HS-27A (cell line): ENCODE measurements at regions not wholly inside any gene's neighbourhood (a gene's known extent, or its start where the extent isn't known, plus 50 kb on each side); places are given as distances from the start of the nearest gene placed in this dataset.
A peak's percentile ranks its signal among the peaks of the same experiment; 100 is the strongest.

ENCODE experiments used
- DNase-seq: peaks from one replicate; pipeline ENCODE4 v3.0.0-alpha.2; 2012; ENCODE audit warnings: low read depth, missing footprints

DNA sequence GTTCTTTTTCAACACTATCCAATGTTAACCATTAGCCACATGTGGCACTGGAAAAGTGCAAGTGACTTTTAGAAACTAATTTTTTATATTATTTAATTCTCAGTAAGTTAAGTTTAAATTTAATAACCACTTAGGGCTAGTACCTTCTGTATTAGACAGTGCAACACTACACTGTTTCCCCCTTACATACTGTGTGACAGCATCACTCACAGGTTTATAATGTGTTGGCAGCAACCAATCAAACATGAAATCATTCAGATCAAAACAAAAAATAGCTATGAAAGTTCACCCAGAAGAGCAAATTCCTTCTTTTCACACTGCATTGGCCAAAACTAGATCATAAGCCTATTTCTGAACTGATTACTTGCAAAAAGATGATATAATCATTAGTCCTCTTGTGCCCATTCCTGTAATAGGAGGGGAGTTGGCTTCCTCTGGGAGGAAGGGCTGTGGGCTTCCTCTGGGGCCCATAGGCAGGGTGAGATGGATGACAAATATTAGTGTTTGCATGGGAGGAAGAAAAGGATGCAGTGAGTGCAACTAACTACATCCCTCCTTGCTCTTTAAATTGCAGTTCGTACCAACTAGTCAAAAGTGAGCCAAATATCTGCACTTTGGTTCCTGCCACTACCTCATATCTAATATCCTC lies 708.1 kb upstream of the RGMB start:
- DNase-seq: no peak

DNA sequence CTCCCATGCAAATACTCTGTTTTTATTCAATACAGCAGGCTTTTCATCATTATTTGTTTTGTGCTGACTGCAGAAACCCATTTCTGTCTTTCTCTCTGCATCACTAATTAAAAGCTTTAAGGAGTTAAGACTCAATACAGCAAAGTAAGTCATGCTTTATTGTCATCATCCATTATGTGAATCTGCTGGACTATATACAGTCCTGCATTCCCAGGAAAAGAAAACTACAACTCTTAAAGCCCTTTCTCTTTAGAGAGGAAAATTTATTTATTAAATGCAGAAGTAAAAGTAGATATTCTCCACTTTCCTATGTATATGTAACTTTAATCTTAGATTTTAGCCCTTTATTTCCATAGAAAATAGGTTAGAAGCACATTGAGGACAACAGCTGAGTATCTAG lies 706.6 kb upstream of the RGMB start:
- DNase-seq: no peak

DNA sequence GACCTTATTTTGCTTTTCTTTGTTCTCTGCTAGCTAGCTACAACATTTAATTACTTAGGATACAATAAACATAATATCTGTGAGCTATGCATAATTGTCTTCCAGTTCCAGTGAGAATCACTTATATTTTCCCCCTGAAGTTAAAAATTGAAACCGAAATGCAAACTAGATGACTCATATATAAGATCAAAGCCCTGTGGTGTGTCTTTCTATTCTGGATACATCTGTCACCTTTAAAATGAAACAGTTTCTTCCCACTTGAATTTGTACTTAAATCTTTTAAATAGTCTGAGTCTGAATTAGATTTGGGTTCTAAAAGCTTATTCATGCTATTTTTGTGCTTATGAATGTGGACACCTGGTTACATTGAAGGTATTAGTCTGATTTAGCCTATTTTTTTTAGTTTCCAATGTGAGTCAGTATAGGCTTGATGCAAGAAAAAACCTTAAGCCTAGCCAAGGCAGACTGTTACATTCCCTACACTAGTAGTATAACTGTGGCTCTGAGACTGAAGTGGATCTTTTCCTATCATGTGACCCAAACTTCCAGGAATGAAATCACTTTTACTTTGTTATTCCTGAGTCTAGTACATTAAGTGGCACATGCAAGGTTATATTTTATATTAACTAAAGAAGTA lies 703.5 kb upstream of the RGMB start:
- no peak for DNase-seq

DNA sequence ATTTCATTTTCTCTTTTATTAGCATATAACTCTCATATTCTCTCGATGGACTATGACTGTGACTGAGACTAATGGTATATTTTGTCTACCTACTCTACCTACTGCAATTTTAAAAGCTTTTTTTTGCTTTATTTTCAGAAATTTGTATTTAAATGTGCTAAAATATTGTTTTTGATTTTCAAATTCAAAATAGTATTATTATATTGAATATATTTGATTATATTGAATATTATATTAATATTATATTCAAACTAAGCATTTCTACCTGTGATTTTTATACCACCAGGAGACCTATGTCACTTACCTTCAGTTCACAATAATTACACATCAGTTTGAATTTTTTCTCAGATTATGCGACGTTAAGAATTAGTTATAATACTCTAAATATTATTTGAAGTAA lies 700.5 kb upstream of the RGMB start:
- no peak for DNase-seq

- no peak for DNase-seq
Observed at GRCh38 chr5:98076501-98076900, 697.0 kb upstream of the RGMB start.

GRCh38 chr5:98085593-98085992 lies 687.9 kb upstream of the RGMB start:
- no peak for DNase-seq

DNA sequence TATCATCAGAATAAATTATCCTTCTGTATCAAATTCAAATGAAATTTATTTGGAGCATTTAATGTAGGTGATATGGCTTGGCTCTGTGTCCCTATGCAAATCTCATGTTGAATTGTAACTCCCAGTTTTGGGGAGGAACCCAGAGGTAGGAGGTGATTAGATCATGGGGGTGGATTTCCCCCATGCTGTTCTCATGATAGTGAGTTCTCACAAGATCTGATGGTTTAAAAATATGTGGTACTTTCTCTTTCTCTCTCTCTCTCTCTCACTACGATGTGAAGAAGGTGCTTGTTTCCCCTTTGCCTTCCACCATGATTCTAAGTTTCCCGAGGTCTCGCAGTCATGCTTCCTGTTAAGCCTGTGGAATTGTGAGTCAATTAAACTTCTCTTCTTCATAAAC lies 678.4 kb upstream of the RGMB start:
- DNase-seq: no peak

DNA sequence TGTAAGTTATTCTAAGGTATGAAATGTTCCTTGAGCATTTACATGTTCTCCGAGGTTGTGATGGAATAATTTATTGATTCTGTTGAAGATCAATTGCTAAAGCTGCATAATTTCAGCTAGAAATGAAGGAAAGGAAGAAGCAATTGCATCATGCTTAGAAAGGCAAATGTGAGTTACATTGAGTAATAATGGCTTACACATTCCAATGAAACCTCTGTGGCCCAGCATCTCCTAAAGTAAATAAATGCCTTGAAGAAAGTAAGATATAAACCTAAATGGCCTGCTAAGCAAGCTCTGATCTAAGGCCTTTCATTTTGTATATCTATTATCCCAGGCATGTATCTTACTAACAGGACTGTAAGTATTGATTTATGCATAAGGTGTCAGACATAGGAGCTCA lies 677.3 kb upstream of the RGMB start:
- no peak for DNase-seq

- DNase-seq: no peak
Observed at GRCh38 chr5:98099448-98100105, 673.9 kb upstream of the RGMB start.

DNA sequence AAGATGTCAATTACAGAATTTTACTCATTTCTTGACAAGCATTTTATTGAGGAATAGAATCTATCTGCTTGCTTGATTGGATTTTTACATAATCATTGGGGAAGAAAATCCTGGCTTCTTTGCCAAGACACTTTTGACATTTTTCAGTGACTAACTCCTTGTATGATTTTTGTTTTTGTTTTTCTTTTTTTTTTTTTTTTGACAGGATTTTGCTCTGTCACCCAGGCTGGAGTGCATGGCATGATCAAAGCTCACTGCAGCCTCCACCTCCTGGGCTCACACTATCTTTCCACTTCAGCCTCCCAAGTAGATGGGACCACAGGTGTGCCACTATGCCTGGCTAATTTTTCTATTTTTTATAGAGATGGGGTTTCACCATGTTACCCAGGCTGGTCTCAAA lies 672.3 kb upstream of the RGMB start:
- DNase-seq: no peak

- no peak for DNase-seq
Observed at GRCh38 chr5:98102936-98103335, 670.5 kb upstream of the RGMB start.

GRCh38 chr5:98103807-98104206 lies 669.7 kb upstream of the RGMB start:
- DNase-seq: no peak

- no peak for DNase-seq
Observed at GRCh38 chr5:98104454-98105188, 668.8 kb upstream of the RGMB start.

DNA sequence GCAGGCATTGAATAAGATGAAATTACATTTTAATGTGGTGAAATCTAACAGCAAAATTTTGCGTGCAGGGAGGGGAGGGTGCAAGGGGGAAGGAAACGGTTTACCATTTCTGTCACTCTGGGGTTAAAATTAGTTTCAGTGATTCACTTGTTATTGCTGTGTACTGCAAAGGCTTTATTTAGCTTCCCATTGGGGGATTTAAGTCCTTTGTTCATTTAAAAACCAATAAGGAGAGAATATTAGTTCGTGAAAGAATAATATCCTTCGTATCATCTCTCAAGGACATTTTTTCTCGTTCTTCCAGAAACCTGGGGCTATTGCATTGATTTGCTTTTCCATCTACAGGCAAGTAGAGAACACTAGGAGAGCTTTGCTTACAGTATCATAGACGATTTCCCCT lies 667.8 kb upstream of the RGMB start:
- no peak for DNase-seq

GRCh38 chr5:98106116-98107031 lies 667.1 kb upstream of the RGMB start:
- DNase-seq: peak; percentile 23

DNA sequence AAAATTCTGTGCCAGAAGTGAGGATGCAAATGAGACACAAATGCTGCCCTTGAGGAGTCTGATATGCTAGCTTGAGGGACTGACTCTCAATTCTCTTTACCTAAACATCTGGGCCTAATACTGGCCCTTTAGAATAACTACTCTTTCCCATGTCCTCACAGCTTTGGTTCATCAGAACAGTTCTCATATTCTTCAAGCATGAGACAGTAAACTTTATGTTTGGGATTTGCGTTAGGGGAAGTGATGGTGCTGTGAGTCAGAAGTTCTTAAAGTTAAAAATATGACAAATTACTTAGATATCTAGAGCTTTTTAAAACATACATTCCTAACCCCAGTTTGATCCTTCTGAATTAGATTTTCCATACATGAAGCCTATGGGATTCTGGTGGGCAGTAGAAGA lies 665.0 kb upstream of the RGMB start:
- DNase-seq: peak; percentile 58

DNA sequence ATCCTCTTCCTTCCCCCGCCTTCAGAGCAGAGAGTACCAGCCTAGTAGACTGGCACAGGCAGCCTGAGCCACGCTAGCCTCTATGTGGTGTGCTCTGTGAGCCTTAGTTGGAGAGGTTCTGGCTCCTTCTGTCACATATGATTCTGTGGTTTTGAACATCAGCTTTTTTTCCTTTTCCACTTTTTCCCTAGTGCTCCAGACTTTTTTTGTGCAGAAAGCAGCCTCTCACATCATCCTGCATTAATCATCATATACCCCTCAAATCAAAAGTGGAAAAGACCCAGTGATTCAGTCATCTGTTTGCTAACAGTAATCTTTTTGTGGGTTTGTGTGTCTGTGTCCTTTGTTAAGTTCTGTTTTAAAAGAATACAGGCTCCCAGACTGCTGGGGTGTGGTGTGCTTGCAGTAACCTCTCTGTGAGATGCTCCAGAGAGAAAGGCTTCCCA lies 663.9 kb upstream of the RGMB start:
- DNase-seq: peak; percentile 57

- peak; percentile 46 for DNase-seq
Observed at GRCh38 chr5:98110282-98110691, 663.2 kb upstream of the RGMB start.

DNA sequence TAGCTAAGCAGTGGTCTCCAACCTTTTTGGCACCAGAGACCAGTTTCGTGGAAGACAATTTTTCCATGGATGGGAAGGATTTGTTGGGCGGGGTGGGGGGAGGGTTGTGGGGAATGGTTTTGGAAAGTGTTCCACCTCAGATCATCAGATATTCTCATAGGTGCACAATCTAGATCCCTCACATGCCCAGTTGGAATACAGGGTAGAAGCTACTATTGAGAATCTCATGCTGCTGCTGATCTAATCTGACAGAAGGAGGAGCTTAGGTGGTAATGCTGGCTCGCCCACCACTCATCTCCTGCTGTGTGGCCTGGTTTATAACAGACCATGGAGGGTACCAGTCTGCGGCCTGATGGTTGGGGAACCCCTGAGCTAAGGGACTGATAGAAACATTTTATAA lies 662.7 kb upstream of the RGMB start:
- no peak for DNase-seq

DNA sequence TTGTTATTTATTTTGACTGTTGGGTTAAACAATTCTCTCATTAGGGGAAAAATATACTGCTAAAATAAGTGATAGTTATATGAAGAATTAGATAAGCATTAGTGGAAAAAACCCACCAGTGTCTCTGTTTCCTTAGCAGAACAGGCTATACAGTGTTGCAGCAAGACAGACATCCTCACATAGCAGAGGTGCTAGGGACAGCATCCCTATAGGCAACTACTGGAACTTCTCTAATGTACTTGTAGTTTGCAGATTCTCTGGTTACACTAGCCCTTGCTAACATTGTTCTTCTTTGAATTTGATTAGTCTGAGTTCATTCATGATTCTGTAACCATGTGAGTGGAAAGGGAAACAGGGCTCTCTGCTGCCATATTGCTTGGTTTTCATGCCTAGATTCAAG lies 661.8 kb upstream of the RGMB start:
- no peak for DNase-seq

DNA sequence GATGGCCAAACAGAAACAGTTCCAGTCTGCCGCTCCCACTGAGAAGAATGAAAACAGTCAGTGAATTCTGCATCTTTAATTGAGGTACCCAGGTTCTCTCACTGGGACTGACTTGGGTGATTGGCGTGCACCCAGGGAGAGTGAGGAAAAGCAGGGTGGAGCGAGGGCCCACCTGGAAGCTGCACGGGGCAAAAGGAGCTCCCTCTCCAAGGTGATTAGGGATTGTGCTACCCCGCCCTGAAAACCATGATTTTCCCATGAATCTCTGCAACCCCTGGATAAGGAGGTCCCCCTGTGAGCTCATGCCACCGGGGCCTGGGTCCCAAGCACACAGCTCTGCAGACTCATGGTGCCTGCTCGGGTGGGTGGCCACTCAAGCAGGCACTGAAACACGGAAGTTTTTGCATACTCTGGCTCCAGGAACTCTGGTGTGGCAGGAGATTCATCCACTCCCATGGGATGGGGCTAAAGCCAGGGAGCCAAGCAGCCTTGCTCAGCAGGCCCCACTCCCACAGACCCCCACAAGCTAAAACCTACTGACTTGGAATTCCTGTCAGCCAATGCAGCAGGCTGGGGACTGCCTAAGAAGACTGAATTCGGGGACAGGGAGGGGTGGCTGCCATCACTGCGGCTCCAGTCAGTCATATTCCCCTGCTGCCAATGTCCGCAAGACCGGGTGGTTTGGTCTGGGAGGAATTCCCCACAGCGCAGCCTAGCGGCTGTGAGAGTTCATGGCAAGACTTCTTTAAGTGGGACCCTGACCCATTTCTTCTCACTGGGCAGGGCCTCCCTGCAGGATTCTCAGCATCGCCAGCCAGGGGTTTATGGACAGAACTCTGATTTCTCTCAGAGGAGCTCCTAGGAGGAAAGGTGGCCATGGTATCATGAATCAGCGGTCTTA lies 652.2 kb upstream of the RGMB start:
- DNase-seq: no peak
